ENCODE measurements at regions not wholly inside any gene's neighbourhood (a gene's known extent, or its start where the extent isn't known, plus 50 kb on each side); places are given as distances from the start of the nearest gene placed in this dataset.
"Not testable (repeated sequence)": the region's sequence is repeated elsewhere in the genome, so short reads cannot be mapped to it uniquely, and the experiment has no call there.

DNA sequence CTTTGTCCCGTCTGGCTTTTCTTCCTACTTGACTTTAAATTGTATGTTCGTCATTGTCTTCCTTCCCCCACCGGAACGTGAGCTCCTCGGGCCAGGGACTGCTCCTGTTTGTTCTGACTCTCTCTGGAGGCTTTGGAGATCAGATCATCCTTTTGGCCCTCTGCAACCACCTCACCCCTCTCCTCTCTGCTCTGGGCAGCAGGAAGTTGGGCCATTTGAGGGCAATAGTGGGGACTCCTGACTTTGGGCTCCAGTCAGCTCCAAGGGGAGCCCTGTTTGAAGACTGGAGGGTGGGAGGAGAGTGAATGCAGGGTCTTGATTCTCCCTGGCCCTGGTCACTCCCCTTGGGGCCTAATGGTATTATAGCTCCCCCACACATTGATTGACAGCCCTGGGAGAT is 186.3 kb upstream of the B3GAT1 start:
- H3K4me3 ChIP-seq (ENCODE audit: low read depth, low read length) = no peak overlapping the region
- TF ChIP-seq, protein P1, sequence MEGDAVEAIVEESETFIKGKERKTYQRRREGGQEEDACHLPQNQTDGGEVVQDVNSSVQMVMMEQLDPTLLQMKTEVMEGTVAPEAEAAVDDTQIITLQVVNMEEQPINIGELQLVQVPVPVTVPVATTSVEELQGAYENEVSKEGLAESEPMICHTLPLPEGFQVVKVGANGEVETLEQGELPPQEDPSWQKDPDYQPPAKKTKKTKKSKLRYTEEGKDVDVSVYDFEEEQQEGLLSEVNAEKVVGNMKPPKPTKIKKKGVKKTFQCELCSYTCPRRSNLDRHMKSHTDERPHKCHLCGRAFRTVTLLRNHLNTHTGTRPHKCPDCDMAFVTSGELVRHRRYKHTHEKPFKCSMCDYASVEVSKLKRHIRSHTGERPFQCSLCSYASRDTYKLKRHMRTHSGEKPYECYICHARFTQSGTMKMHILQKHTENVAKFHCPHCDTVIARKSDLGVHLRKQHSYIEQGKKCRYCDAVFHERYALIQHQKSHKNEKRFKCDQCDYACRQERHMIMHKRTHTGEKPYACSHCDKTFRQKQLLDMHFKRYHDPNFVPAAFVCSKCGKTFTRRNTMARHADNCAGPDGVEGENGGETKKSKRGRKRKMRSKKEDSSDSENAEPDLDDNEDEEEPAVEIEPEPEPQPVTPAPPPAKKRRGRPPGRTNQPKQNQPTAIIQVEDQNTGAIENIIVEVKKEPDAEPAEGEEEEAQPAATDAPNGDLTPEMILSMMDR (IDR thresholded peaks at IDR 0.05; ENCODE audit: low read depth, low read length) = no peak

DNA sequence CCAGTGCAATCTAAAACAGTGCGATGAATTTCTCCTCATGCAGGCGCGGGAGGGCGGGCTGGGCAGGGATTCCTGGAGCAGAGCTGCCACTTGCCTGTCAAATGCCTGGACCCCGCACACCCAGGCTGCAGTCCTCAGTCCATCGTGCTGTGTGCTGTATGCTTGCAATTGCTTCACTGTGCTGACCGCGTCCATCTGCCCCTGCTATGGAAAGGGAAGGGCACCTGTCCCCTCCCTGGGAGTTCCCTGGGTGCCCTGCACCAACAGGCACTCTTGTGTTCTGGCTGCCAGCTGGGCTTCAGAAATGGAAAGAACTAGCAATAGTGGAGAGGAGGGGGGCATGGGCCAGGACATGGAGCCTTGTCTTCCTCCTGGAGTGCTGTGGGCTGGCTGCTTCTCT is 185.4 kb upstream of the B3GAT1 start:
- TF ChIP-seq, protein P1 (IDR thresholded peaks at IDR 0.05; ENCODE audit: low read depth, low read length) = no peak

DNA sequence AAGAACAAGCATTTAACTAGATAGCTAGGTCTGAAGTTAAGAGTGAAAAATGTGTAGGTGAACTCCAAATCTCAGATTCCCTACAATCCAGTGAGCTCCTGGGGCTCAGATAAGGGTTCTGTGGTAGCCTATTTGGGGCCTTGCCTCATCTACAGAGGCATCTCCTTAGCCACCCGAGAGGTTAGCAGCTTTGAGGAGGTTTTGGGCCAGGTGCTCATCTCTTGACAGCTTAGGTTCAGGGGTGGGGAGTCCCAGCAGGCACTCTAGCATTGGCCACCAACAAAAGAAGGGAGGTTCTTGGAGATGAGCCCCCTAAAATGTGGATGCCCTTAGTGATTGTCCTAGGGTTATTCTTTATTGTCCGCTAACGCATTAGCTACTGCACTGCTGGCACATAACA is 184.4 kb upstream of the B3GAT1 start:
- TF ChIP-seq, protein P1 (IDR thresholded peaks at IDR 0.05; ENCODE audit: low read depth, low read length) = no peak
- H3K4me3 ChIP-seq (ENCODE audit: low read depth, low read length) = no peak overlapping the region

More for the DNA sequence above, 185.4 kb upstream of the B3GAT1 start:
- H3K4me3 ChIP-seq (ENCODE audit: low read depth, low read length) = no peak overlapping the region

DNA sequence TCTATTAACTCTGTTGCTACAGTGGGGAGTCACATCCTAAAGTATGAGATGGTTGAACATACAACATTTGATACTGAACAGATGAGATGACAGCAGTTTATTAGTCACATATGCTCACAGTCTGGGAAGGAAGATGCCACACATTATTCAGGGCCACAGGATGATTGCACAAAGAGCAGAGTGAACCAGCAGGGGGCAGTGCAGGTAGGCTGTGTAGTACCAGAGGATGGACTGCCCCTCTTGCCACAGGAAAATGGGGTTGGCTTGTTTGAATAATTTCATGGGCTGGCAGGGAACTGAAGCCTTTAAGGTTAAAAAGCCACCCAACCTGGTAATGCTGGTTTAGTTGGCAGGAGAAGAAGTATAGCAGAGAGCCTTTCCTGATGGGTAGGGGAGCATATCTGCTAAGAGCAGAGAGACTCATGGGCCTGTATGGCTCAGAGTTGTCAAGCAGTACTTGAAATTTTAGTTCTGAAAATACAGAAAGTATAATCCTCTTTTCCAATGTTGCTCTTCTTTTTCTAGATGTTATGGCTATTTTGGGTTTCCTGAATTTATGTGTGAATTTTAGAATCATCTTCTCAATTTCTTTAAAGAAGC is 180.4 kb upstream of the B3GAT1 start:
- TF ChIP-seq, protein P1 (IDR thresholded peaks at IDR 0.05; ENCODE audit: low read depth, low read length) = no peak
- no peak overlapping the region for H3K4me3 ChIP-seq (ENCODE audit: low read depth, low read length)

DNA sequence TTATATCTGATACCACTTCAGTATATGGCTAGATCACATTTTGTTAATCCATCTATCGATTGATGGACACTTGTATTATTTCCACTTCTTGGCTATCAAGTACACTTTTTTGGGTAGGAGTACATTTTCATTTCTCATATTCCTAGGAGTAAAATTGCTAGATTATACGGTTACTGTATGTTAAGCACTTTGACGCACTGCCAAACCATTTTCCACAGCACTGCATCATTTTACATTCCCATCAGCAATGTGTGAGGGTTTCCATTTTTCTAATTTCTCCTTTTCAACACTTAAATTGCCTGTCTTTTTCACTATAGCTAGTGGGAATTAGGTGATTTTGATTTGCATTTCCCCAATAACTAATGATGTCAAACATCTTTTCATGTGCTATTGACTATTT is 179.3 kb upstream of the B3GAT1 start:
- no peak overlapping the region for H3K4me3 ChIP-seq (ENCODE audit: low read depth, low read length)
- TF ChIP-seq, protein P1 (IDR thresholded peaks at IDR 0.05; ENCODE audit: low read depth, low read length) = no peak

DNA sequence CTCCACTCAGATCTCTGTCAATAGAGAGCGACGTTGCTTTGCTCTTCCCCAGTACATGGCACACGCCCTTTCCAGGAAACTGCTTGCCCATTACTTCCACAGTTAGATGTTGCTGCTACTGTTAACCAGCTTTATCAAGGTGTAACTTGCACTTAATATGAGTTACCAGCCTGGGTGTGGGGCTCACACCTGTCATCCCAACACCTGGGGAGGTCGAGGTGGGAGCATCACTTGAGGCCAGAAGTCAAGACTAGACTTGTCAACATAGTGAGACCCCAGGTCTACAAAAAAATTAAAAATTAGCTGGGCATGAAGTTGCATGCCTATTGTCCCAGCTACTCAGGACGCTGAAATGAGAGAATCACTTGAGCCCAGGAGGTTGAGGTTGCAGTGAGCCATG is 177.1 kb upstream of the B3GAT1 start:
- TF ChIP-seq, protein P1 (IDR thresholded peaks at IDR 0.05; ENCODE audit: low read depth, low read length) = no peak
- H3K4me3 ChIP-seq (ENCODE audit: low read depth, low read length) = no peak overlapping the region

DNA sequence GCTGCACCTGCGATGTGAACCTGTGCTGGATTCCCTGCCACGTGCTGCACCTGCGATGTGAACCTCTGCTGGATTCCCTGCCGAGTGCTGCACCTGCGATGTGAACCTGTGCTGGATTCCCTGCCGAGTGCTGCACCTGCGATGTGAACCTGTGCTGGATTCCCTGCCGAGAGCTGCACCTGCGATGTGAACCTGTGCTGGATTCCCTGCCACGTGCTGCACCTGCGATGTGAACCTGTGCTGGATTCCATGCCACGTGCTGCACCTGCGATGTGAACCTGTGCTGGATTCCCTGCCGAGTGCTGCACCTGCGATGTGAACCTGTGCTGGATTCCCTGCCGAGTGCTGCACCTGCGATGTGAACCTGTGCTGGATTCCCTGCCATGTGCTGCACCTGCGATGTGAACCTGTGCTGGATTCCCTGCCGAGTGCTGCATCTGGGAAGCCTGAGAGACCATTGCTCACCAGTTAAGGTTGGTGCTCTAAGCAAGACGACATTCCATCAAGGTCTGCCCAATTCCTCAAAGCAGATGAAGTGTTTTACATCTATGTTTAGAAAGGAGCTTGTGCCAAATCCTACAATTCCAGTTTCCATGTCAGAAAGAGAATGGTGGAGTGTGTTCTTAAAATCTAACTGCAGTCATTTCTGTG is 176.5 kb upstream of the B3GAT1 start:
- not testable (repeated sequence) for H3K4me3 ChIP-seq (ENCODE audit: low read depth, low read length)

DNA sequence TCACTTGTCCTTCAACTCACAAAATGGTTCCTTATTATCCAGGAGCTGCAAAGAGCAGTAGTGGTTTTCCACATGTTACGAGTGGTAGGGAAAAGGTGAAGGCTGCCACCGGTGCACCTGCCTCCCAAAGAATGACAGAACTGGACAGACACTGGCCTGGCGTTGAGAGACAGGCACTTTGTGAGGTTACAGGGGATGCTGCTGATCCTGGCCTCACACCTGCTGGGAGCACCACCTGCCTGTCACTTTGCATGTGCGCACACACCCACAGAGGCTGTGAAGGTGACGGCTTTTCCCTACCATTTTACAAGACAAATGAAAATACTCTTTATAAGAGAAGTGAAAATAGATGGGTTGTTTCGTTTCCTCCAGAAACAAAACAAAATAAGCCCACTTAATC is 175.3 kb upstream of the B3GAT1 start:
- H3K4me3 ChIP-seq (ENCODE audit: low read depth, low read length) = no peak overlapping the region
- TF ChIP-seq, protein P1 (IDR thresholded peaks at IDR 0.05; ENCODE audit: low read depth, low read length) = no peak
